Stimulated activated naive CD4-positive, alpha-beta T cell (primary cell): ENCODE measurements at regions not wholly inside any gene's neighbourhood (a gene's known extent, or its start where the extent isn't known, plus 50 kb on each side); places are given as distances from the start of the nearest gene placed in this dataset.

ENCODE experiments used
- DNase-seq, 6 experiments: peaks; one replicate each; lab custom pipeline; 2025; lab: John Stamatoyannopoulos, UW

DNA sequence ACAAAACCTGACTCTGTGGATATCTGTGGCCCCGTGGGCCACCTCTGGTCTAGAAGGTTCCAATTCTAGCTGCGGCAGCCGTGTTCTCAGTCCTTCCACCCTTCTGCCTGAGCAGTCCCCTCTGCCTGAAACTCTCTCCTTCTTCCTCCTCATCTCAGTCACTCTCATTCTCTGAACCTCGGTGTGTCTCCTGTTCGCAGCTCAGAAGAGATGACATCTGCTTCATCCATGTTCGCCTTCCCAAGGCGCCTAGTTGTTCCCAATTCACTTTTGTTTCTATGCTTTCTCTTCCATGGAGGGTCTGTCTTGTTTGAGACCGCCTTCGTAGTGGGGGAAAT is 95.5 kb downstream of the CEBPB start:
- no peak for DNase-seq

DNA sequence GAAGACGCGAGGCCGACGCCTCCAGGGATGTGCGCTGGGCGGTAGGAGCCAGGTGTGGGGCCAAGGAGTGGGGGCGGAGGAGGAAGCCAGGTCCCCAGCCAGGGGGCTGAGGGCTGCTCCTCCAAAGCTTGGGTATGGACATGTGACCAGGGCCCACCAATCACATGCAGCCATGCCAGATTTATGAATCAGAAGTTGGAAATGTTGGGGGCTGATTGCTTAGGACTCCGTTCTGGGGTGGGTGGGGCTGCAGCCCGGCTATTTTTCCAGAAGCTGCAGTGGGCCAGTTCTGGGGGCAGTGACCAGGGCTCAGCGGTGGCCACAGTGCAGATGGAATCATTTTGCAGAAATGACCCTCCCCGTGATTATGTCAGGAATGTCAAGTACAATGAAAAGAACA is 96.0 kb downstream of the CEBPB start:
- DNase-seq: no peak

- no peak for DNase-seq
Measured at GRCh38 chr20:50287512-50287911, 96.9 kb downstream of the CEBPB start.

DNA sequence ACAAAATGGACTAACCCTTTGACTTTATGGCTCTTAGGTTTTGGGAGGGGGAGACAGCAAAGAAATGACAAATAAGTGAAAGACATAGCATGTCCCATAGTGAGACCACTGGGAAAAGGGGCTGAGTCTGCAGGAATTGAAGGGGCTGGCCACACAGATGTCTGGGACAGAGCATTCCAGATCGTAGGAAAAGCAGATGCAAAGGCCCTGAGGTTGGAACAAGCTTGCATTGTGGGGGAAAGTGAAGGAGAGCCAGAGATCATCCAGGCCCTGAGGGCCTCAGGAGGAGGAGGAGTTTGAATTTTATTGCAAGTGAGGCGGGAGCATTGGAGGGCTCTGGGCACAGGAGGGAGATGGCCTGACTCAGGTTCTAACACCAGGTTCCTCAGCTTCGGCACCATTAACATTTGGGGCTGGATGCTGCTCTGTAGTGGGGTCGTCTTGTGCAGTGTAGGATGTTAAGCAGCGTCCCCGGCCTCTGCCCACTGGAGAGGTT is 97.5 kb downstream of the CEBPB start:
- DNase-seq: no peak

GRCh38 chr20:50289581-50289980 is 99.0 kb downstream of the CEBPB start:
- DNase-seq: no peak

DNA sequence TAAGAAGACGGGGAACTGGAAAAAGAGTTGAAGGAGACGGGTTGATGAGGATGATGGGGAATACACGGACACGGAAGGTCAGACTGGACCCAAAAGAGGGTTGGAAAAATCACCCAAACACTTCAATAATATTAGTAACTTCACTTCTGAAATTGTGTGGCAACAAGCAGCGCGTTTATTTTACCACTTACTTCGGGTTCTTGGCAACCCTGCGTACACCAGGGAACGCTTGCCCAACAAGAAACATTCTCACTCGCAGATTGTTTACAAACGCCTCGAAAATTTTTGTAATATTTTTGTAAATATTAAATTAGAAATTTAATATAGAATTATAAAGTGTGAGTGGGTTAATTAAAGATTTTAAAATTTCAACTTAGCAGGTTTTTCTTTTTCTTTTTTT is 99.5 kb downstream of the CEBPB start:
- no peak for DNase-seq

GRCh38 chr20:50290808-50291207 is 100.2 kb downstream of the CEBPB start:
- DNase-seq: no peak

GRCh38 chr20:50291254-50292078 is 100.8 kb downstream of the CEBPB start:
- no peak for DNase-seq

DNA sequence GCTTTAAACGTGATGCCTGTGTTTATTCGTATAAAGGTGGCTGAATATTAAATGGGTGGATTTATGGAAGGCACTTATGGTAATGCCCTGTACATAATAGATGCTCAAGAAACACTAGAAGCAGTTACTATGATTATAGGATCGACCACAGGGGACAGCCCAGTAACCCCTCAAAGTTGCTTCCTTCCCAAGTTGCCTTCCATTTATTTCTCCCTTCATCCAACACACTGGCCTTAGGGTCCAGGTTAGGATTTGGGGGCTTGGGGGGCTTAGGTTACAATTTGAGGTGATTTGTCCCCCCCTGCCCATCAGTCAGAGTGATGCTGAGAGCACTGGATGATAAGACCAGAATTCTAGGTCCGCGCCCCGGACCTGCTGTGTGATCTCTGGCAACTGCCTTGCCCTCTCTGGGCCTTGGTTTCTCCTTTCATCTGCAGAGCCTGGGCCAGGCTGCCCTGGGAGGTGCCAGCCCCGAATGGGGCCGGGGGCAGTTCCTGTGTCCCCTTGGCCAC is 101.5 kb downstream of the CEBPB start:
- no peak for DNase-seq

DNA sequence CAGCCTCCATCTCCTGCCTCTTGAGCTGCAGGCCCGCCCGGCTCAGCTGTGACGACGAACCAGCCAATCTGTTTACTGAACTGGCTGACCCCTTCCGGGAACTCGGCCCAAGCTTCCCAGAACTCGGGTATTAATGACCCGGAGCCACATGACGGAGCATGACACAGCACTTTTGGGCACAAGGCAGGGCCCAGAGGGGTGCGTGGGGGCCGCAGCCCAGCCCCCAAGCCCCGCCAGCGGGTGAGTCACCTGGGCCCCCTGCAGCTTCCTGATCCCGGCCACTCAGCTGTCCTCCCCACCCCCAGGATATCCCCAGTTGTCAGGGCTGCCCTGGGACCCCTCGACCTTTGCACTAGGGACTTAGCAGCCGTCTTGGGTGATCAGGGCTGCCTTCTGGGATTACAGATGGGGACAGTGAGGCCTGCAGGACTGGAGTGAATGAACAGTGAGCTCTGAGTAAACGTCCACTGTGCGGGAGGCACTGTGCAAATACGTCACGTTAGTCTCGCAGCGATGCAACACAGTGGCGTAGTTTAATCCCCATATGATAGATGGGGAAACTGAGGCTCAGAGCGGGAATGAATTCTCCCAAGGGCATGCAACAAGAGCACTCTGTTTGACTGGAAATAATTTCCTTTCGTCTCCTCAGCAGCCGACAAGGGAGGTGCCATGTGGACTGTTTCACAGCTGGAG is 102.1 kb downstream of the CEBPB start:
- no peak for DNase-seq

DNA sequence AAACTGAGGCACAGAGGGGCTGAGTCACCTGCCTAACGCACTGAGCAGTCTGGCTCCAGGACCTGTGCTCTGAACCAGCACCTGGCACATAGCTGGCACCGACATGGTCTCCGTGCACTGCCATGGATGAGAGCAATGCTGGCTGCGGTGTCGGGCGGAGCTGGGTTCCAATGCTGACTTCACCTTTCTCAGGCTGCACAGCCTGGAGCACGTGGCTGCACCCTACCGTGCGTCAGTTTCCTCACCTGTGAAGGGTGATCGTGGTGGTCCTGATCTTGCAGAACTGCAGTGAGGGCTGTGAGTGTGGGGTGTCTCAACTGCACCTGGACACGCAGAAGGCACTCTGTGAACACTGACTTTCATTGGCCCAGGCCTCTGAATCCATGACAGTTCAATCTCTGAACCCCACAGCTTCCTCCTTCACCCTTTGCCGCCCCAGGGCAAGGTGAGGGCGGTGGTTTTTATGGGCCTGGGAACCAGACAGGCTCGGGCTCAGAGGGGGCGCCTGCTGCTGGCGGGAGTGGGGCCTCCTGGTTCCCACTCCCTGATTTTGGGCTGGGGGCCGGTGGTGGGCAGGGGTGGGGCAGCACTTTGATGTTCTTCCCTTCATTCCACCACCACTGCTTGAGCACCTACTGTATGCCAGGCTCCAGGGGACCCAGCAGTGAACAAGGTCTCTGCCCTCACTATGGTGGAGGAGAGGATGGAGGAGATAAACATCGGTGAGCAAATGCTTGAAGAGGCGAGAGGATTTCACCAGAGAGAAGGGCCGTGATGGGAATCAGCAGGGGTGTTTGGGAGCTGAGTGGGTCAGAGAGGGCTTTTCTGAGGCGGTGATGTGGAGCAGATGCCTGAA is 102.9 kb downstream of the CEBPB start:
- no peak for DNase-seq

GRCh38 chr20:50294164-50295088 is 103.8 kb downstream of the CEBPB start:
- DNase-seq: no peak

DNA sequence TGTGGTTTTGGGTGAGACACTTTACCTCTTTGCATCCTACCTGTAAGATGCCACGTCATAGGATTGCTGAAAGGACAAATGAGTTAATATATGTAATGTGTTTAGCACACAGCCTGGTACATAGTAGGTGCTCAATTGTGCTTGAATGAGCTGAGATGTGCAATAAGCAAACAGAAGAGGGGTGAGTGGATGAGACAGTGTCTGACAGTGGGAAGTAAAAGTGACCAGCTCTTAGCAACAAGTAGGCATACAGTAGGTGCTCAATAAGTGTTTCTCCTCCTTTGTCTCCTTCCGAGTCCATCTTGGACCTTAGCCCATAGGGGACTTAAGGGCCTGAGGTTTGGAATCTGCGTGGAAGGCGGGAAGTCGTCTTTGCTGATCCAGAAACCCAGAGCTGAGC is 104.7 kb downstream of the CEBPB start:
- DNase-seq: no peak

GRCh38 chr20:50295762-50296449 is 105.3 kb downstream of the CEBPB start:
- DNase-seq: no peak

DNA sequence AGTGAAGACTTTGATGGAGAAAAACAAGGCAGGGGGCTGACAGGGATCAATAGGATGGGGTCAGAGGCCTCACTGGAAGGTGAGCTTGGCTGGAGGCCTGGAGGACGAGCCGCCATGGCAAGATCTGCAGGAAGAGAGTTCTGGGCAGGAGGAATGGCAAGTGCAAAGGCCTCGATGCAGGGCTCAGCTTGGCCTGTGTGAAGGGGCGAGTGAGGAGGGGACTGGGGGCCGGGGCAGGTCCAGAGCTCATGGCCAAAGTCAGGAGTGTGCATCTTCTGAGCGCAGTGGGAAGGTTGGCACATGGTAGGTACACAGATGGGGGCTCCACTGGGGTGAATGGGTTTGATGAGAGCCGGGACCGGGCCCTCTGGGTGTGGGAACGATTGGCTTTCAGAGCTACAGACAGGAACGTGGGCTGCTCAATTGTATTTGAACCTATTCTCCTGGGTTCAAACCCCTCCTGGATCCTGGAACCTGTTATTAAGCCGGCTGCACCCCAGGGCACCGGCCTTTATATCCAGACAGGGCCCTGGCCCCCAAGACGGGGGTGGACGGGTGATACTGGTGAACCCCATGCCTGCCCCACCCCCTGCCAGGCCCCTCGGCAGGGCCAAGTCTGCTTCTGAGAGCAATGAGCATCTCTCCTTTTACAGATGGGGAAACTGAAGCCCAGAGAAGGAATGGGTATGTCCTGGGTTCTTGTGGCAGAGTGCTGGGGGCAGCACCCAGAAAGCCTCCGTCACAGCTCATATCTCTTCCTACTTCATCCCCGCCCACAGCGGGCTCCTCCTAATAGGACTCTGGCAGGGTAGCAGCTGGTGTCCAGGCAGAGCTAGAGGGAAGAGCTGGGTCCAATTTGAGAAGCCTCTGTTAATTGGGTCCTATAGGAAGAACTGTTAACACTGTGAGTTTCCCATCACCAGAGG is 106.1 kb downstream of the CEBPB start:
- no peak for DNase-seq

DNA sequence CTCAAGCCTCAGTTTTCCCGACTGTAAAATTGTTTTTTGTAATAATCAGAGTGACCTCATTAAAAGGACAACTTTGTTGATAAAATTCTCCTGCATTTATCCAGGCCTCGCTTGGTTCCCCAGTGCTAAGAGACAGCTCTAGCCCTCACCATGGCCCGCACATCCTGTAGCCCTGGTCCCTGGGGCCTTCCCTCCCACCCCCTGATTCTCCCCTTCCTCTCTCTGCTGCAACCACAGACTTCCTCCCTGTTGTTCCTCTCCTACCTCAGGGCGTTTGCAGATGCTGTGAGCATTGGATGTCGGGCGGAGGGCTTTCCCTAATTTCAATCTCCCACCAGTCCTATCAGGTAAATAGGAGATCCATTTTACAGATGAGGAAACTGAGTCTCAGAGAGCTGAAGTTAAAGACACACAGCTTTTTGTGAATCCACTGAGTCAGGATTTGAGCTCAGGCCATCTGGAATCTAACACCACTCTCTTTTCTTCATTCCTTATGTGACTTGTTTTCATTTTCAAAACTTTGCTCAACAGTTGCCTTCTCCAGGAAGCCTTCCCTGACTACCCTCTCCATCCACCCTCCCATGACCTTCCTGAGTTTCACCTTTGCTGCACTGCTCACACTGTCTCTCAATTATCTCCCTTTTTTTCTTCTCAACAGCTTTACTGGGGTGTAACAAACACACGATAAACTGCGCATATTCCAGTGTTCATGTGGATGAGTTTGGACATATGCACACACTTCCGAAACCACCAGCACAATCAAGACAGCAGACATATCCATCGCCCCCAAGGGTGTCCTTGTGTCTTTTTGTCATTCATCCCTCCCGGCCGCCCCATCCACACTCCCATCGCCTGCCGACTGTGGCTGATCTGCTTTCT is 107.1 kb downstream of the CEBPB start:
- DNase-seq: no peak

DNA sequence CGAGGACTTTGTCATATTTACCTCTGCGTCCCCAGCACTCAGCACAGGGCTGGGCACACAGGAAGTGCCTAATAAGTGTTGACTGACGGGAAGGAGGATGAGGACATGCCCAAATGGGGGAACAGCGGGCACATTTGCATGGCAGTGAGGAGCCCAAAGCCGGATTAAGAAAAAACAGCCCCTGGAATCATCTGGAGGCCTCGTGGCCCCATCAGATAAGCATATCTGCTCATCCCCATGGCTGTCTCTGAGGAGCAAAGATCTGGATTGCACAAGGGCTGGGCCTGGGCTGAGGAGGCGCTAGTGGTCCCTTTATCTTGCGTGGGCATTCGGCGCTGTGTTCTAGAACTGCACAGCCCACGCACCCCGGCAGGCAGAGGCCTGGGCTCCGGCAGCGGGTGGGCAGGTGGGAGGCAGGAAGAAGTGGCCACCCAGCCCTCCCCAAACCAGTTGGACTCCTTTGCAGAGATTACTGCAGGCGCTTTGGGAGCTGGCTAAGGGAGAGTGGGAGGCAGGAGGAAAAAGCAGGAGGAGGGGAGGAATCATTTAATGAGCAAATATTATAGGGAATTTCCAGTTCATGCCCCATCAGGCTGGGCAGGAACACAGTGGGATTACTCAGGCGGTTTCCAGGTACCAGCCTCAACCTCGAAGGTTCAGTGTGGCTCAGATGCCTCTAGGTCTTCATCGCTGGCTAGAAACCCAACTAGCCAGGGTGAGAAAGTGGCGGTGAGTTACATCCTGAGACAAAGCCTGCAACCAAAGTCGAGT is 108.1 kb downstream of the CEBPB start:
- no peak for DNase-seq

GRCh38 chr20:50299325-50299629 is 108.6 kb downstream of the CEBPB start:
- no peak for DNase-seq
